ENCODE measurements at regions not wholly inside any gene's neighbourhood (a gene's known extent, or its start where the extent isn't known, plus 50 kb on each side); places are given as distances from the start of the nearest gene placed in this dataset.

DNA sequence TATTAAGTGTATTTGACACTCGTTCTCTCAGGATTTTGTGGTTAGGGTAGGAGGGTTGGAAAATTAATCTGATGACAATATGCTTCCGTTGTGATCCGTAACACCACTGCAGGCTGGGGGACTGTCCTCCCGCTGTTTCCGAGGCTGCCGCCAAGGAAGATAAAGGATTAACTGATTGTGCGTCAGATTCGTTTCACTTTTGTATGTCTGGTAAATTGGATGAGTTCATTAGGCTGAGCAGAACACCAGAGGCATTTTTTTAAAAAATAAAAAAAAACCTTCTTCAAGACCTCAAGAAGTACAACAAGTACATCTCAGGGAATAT, 486.7 kb upstream of the SALL1 start:
- no peak for DNase-seq

GRCh38 chr16:51636920-51637769, 486.1 kb upstream of the SALL1 start:
- no peak for DNase-seq

- no peak for DNase-seq
Measured at GRCh38 chr16:51635181-51635580, 484.1 kb upstream of the SALL1 start.

GRCh38 chr16:51630076-51630475, 479.0 kb upstream of the SALL1 start:
- DNase-seq: no peak

DNA sequence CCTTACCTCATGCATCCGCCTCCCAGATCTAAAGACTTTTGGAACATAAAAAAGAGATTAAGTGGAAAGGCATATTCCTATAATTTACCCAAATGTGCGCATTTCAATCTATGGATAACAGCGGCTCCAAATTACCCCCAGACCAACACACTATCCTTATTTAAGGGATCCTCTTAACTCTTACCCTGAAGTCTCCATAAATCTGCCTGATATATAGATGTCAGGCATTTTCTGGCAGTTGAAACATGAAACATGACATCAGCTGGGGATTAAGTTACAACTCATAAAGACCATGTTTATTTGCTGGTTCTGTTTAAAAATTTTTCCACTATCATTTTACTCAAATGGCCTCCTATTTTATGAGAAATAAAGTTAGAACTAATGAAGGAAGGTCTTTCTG, 478.5 kb upstream of the SALL1 start:
- no peak for DNase-seq

DNA sequence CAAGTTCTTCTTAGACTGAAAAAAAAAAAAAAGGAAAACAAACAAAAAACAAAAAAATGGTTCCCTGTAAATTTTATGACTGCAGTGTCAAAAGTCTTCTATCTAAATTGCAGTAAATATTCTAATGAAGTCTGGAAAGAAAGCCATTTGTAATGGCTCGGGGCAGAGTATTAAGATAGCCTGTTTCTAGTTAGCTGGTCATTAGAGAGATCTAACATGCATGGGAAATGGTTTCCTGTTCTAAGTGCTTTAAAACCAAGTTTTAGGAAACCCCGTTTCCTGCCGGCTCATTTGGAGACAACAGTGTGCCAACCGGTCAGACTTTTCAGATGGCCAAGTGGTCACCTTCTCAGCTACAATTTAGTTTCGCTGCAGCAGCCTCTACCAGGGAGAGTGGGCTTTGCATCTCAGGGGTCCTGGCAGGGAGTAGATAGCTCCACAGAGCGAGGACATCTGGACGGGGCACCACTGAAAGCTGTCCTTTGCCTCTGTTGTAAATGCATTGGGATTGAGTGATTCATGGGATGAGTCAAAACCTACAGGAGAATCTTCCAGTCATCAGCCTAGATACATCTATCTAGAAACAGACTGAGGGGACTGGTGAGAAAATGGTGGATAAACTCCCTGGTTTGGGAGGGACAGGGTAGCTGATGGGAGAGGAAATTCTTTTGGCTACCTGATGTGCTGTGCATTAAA, 473.2 kb upstream of the SALL1 start:
- no peak for DNase-seq

- DNase-seq: no peak
Measured at GRCh38 chr16:51621610-51622009, 470.5 kb upstream of the SALL1 start.

- DNase-seq: no peak
Measured at GRCh38 chr16:51615141-51615540, 464.1 kb upstream of the SALL1 start.

GRCh38 chr16:51607201-51607651, 456.2 kb upstream of the SALL1 start:
- peak; percentile 12 for DNase-seq

DNA sequence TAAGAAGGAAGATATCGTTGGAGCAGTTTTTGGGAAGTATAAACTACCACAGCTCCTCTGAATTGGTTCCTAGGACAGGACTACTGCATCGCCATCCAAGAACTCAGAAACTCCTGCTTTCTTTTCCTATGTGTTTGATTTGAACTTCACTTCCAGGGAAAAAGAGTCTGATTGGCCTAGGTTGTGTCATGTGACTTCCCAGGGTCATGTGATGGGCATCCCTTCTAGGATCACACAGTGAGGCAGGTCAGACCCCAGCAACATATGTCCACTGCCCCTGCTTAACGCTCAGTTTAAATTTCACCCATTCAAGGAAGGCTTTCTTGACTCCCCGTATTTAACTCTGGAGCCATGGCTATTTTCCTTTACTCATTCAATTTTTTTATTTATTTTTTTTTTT, 445.2 kb upstream of the SALL1 start:
- no peak for DNase-seq

DNA sequence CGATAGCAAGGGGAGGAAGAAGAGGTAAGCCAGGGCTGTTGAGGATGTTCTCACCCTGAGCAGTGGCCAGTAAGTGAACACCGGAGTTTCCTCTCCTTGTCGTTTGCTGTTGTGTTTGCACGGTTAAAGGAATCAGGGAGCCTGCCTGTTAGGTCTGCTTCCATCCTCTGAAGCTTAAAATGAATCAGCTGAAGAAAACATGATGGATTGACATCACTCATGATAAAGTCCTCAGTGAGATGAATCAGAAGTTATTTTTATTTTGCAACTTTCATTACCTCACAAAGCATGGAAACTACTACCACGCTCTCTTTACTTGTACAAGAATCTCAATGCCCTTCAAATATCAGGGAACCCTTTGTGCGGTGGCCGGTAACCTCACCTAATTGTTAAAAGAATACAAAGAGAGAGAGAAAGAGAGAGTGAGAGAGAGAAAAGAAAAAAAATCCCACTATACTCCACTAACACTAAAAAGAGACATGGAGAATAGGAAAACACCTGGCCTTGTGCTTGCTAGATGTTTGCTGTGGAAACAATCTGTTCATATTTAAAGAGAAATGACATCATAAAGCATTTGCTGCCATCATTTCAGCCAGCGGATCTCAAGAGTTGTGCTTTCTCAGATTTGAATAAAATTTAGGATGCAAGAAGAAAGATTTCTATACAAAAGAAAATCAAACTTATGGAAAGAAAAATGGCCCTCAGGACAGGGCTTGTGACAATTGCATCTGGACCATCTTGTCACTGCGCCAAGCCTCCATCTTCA, 441.6 kb upstream of the SALL1 start:
- DNase-seq: peak; percentile 31

- DNase-seq: peak; percentile 86
Measured at GRCh38 chr16:51592001-51592501, 441.0 kb upstream of the SALL1 start.

DNA sequence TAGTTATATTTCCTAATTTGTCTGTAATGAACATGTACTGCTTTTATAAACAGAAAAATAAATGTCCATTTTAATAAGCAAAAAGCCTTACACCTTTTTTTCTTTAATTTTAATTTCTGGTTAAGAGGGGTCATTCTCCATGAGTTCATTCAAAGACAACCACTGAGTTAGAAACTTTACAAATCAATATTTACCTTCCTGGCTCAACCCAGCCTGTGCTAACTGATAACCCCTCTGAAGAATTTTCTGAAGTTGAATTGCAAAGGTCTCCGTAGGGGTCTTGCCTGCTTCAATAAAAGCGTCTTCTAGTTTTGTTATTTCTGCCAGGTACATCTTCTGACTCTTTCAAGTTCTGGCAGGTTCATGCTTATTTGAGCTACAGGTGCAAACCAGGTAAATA, 440.4 kb upstream of the SALL1 start:
- no peak for DNase-seq

DNA sequence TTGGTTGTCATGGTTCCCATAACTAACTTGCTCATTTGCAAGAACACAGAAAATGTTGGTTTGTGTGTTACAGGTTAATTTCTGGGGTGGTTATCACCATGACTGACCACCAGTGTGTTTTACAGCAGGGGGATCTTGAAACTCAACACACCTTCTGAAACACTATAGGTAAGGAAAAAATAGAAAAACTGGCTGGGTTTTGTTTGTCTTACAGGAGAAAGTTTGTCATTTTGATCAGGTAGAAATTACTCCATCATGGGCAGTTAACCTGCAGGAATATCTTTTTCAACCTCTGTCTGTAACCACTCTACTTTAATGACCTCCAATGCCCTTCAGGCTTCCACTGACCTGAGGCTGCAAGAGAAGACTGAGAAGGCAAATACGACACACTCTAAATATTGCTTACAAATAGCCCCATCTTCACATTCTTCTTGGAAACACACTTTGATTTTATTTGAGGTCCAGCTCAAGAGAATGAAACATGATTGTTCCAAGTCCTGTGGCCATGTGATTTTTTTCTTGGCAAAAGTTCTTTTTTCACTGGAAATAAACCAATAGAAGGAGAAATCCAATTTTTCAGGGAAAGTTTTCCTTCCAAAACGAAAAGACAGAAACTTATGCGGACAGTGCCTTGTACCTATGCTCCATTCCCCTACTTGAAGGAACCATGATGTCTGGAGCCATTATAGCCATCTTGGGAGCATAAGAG, 428.7 kb upstream of the SALL1 start:
- DNase-seq: no peak

- DNase-seq: peak; percentile 48
Measured at GRCh38 chr16:51577621-51578303, 426.7 kb upstream of the SALL1 start.

DNA sequence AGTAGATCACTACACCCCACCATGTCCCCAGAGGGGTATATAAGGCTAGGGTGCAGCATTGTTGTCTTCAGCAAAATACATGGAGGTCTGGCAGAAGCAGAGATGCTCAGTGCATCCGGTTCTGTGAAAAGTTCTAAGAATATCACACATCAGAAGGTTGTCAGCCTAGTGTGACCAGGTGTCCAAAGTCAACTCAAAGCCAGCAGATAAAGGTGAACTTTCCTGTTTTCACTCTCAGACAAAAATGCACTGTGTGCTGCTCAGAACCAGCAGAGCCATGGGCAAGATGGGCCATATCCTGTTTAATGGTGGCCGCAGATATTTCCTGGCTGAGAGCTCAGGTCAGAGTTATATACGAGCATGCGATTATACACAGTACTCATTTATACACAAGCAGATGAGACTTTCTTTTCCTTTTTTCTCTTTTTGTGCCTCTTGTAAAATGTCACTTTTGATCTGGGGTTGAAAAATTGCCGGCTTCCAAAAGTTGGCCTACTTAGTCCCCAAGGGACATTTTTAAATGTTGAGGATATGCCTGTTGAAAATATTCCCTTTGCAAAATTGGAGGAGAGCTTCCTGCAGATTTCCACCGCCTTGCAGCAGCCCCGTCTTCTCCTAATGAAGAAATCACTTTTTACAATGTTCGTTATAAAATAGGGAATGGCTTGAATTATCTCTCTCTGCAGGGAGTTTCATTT, 425.6 kb upstream of the SALL1 start:
- no peak for DNase-seq

GRCh38 chr16:51573191-51573590, 422.1 kb upstream of the SALL1 start:
- no peak for DNase-seq

DNA sequence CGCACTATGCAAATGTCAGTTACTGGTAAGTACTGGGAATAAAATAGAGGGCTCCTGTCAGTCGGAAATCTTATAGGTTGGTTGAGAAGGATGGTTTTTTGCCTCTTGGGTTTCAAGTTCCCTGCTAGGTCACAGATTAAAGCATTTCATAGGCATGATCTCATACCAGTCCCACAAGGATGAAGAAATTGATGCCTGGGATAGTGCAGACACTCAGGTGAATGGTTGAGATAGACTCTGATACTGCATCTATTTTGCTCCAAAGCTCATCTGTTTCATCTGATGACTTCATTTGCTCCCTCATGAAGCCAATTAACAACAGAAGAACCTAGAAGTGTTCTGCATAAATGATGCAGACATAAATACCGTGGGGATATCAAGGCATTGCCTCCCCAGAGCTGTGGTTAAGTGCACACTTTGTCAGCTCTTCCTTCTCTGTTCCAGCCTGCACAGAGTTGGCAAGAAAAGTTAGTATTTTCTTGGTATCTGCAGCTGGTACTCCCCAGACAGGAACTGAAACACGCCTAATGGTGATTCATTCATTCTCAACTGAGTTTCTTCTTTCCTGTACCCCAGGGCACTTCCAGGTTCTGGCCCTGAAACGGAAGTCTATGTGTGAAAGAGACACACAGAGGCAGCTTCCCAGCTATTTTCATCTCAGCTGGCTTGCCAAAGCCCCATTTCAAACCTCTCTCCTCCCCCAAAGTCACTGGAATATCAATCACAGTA, 418.3 kb upstream of the SALL1 start:
- DNase-seq: no peak

- DNase-seq: no peak
Measured at GRCh38 chr16:51567911-51568310, 416.8 kb upstream of the SALL1 start.

GRCh38 chr16:51565184-51565583, 414.1 kb upstream of the SALL1 start:
- DNase-seq: no peak

DNA sequence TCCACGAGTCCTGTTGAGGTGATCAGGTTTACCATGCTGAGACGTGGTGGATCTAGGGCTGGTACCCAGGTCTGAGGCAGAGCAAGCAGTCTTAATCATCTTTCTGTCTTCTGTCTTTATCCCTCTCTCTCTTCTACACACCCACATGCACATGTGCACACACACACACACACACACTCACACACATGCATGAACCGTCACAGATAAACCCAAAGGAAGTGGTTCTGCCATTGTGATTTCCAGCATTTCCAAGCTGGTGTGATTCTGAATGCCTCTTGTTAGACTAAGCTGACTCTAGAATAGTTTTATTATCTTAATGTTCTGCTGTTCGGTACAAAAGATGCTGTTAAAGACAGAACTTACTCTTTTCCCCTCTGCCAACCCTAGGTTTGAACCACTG, 411.8 kb upstream of the SALL1 start:
- no peak for DNase-seq

Data from DMS79 treated with DMSO at 0.1 percent for 48 hours (cell line).